GM12874 (cell line): ENCODE measurements at regions not wholly inside any gene's neighbourhood (a gene's known extent, or its start where the extent isn't known, plus 50 kb on each side); places are given as distances from the start of the nearest gene placed in this dataset.

ENCODE experiments used
- CTCF ChIP-seq: IDR thresholded peaks from 2 replicates; pipeline ENCODE4 v1.5.1; 2011; ENCODE audit warnings: low read depth, mild to moderate bottlenecking, control low read depth, low read length, moderate library complexity; ENCODE audit not compliant: insufficient read depth

GRCh38 chr22:23397008-23397612 lies 183.0 kb downstream of the IGLL1 start:
- TF ChIP-seq CTCF = no peak

- no peak for TF ChIP-seq CTCF
Observed at GRCh38 chr22:23396362-23397007, 183.6 kb downstream of the IGLL1 start.

- TF ChIP-seq CTCF = no peak
Observed at GRCh38 chr22:23395530-23396361, 184.3 kb downstream of the IGLL1 start.

GRCh38 chr22:23394525-23395326 lies 185.4 kb downstream of the IGLL1 start:
- TF ChIP-seq CTCF = no peak

- TF ChIP-seq CTCF = no peak
Observed at GRCh38 chr22:23393721-23394320, 186.3 kb downstream of the IGLL1 start.

GRCh38 chr22:23392420-23393121 lies 187.5 kb downstream of the IGLL1 start:
- TF ChIP-seq CTCF = no peak
